IPS-20b (cell line): ENCODE measurements at regions not wholly inside any gene's neighbourhood (a gene's known extent, or its start where the extent isn't known, plus 50 kb on each side); places are given as distances from the start of the nearest gene placed in this dataset.

Experiments used
- H3K27ac ChIP-seq: one replicate; pipeline ENCODE4 v1.5.1; 2013; ENCODE audit warnings: low read length
- H3K27me3 ChIP-seq: 2 replicates; pipeline ENCODE4 v1.6.1; 2013; ENCODE audit warnings: mild to moderate bottlenecking, low read length, inconsistent platforms; ENCODE audit not compliant: insufficient read depth
- H3K36me3 ChIP-seq: 2 replicates; pipeline ENCODE4 v1.6.1; 2013; ENCODE audit warnings: low read depth, mild to moderate bottlenecking, inconsistent platforms, low read length, moderate library complexity; ENCODE audit not compliant: insufficient read depth
- H3K4me1 ChIP-seq: 2 replicates; pipeline ENCODE4 v1.6.1; 2013; ENCODE audit warnings: mild to moderate bottlenecking, control low read depth, inconsistent platforms, low read length, moderate library complexity; ENCODE audit not compliant: insufficient read depth
- H3K4me3 ChIP-seq: 2 replicates; pipeline ENCODE4 v1.5.1; 2013; ENCODE audit warnings: mild to moderate bottlenecking, low read length, inconsistent platforms
- H3K9ac ChIP-seq: 2 replicates; pipeline ENCODE4 v1.6.1; 2013; ENCODE audit warnings: low read depth, mild to moderate bottlenecking, inconsistent platforms, low read length, moderate library complexity
- H3K9me3 ChIP-seq: 2 replicates; pipeline ENCODE4 v1.6.1; 2013; ENCODE audit warnings: mild to moderate bottlenecking, low read depth, low read length, inconsistent platforms; ENCODE audit not compliant: insufficient read depth

GRCh38 chr12:13839365-13840336 is 141.8 kb downstream of the GRIN2B start:
- H3K27me3 ChIP-seq = no peaks in the 10 kb centered on the region
- H3K9me3 ChIP-seq = no peaks in the 10 kb centered on the region
- H3K27ac ChIP-seq = no peak overlapping the region
- H3K36me3 ChIP-seq = no peaks in the 10 kb centered on the region
- peaks cover 7% of the 10 kb centered on the region; the same call in 1 of the 2 replicates for H3K4me1 ChIP-seq
- no peak overlapping the region for H3K9ac ChIP-seq
- H3K4me3 ChIP-seq = no peak overlapping the region

- Histone ChIP-seq H3K27me3 (no peaks in the 10 kb centered on the region), H3K27ac (no peak overlapping the region), H3K4me3 (no peak overlapping the region), H3K4me1 (peaks cover 7% of the 10 kb centered on the region; the same call in 1 of the 2 replicates), H3K36me3 (no peaks in the 10 kb centered on the region), H3K9me3 (no peaks in the 10 kb centered on the region), H3K9ac (no peak overlapping the region)
These were observed 145.3 kb downstream of the GRIN2B start for GRCh38 chr12:13836099-13836498.

- no peaks in the 10 kb centered on the region for H3K36me3 ChIP-seq
- no peak overlapping the region for H3K27ac ChIP-seq
- no peaks in the 10 kb centered on the region for H3K9me3 ChIP-seq
- peaks cover 7% of the 10 kb centered on the region; the same call in 1 of the 2 replicates for H3K4me1 ChIP-seq
- H3K27me3 ChIP-seq = no peaks in the 10 kb centered on the region
- H3K4me3 ChIP-seq = no peak overlapping the region
- H3K9ac ChIP-seq = no peak overlapping the region
These were observed 145.8 kb downstream of the GRIN2B start for GRCh38 chr12:13835652-13836051.

GRCh38 chr12:13834241-13834640 is 147.2 kb downstream of the GRIN2B start:
- H3K27ac ChIP-seq = no peak overlapping the region
- H3K9ac ChIP-seq = no peak overlapping the region
- no peaks in the 10 kb centered on the region for H3K27me3 ChIP-seq
- no peaks in the 10 kb centered on the region for H3K36me3 ChIP-seq
- no peak overlapping the region for H3K4me3 ChIP-seq
- H3K4me1 ChIP-seq = peaks cover 7% of the 10 kb centered on the region; the same call in 1 of the 2 replicates
- H3K9me3 ChIP-seq = no peaks in the 10 kb centered on the region

- Histone ChIP-seq H3K36me3 (no peaks in the 10 kb centered on the region), H3K27ac (no peak overlapping the region), H3K27me3 (no peaks in the 10 kb centered on the region), H3K9ac (no peak overlapping the region), H3K9me3 (no peaks in the 10 kb centered on the region), H3K4me1 (no peaks in the 10 kb centered on the region; the same call in 1 of the 2 replicates), H3K4me3 (no peak overlapping the region)
These were observed 164.3 kb downstream of the GRIN2B start for GRCh38 chr12:13817131-13817530.

- H3K9me3 ChIP-seq = no peaks in the 10 kb centered on the region
- no peak overlapping the region for H3K9ac ChIP-seq
- H3K4me3 ChIP-seq = no peak overlapping the region
These were observed 165.0 kb downstream of the GRIN2B start for GRCh38 chr12:13816394-13816793.

GRCh38 chr12:13812168-13812567 is 169.2 kb downstream of the GRIN2B start:
- Histone ChIP-seq H3K4me3 (no peak overlapping the region), H3K4me1 (no peaks in the 10 kb centered on the region; the same call in 1 of the 2 replicates), H3K36me3 (no peaks in the 10 kb centered on the region), H3K9ac (no peak overlapping the region), H3K27me3 (no peaks in the 10 kb centered on the region), H3K9me3 (no peaks in the 10 kb centered on the region), H3K27ac (no peak overlapping the region)

More at GRCh38 chr12:13816394-13816793, 165.0 kb downstream of the GRIN2B start:
- Histone ChIP-seq H3K27ac (no peak overlapping the region), H3K4me1 (no peaks in the 10 kb centered on the region; the same call in 1 of the 2 replicates), H3K36me3 (no peaks in the 10 kb centered on the region), H3K27me3 (no peaks in the 10 kb centered on the region)

- no peak overlapping the region for H3K9ac ChIP-seq
- no peaks in the 10 kb centered on the region for H3K9me3 ChIP-seq
- no peaks in the 10 kb centered on the region for H3K36me3 ChIP-seq
- no peak overlapping the region for H3K27ac ChIP-seq
- H3K4me3 ChIP-seq = no peak overlapping the region
- no peaks in the 10 kb centered on the region for H3K4me1 ChIP-seq
- H3K27me3 ChIP-seq = no peaks in the 10 kb centered on the region
These were observed 170.3 kb downstream of the GRIN2B start for GRCh38 chr12:13811061-13811460.

- H3K27ac ChIP-seq = no peak overlapping the region
- H3K4me3 ChIP-seq = no peak overlapping the region
- no peaks in the 10 kb centered on the region for H3K9me3 ChIP-seq
- no peak overlapping the region for H3K9ac ChIP-seq
- H3K27me3 ChIP-seq = no peaks in the 10 kb centered on the region
- H3K4me1 ChIP-seq = no peaks in the 10 kb centered on the region
- no peaks in the 10 kb centered on the region for H3K36me3 ChIP-seq
These were observed 176.4 kb downstream of the GRIN2B start for GRCh38 chr12:13805041-13805440.

GRCh38 chr12:13801543-13801942 is 179.9 kb downstream of the GRIN2B start:
- Histone ChIP-seq H3K27ac (no peak overlapping the region), H3K36me3 (no peaks in the 10 kb centered on the region), H3K9ac (no peak overlapping the region), H3K4me1 (peaks cover 20% of the 10 kb centered on the region), H3K4me3 (no peak overlapping the region), H3K9me3 (no peaks in the 10 kb centered on the region), H3K27me3 (no peaks in the 10 kb centered on the region)

- Histone ChIP-seq H3K27ac (no peak overlapping the region), H3K27me3 (no peaks in the 10 kb centered on the region), H3K9me3 (no peaks in the 10 kb centered on the region), H3K4me1 (peaks cover 20% of the 10 kb centered on the region), H3K36me3 (no peaks in the 10 kb centered on the region), H3K9ac (no peak overlapping the region), H3K4me3 (peak overlapping the region; percentile 39; the same call in 1 of the 2 replicates)
These were observed 181.8 kb downstream of the GRIN2B start for GRCh38 chr12:13799574-13799973.

- Histone ChIP-seq H3K9ac (no peak overlapping the region), H3K4me1 (peaks cover 20% of the 10 kb centered on the region), H3K4me3 (no peak overlapping the region), H3K27ac (no peak overlapping the region), H3K36me3 (no peaks in the 10 kb centered on the region), H3K9me3 (no peaks in the 10 kb centered on the region), H3K27me3 (no peaks in the 10 kb centered on the region)
These were observed 183.2 kb downstream of the GRIN2B start for GRCh38 chr12:13798162-13798561.
